ENCODE measurements at regions not wholly inside any gene's neighbourhood (a gene's known extent, or its start where the extent isn't known, plus 50 kb on each side); places are given as distances from the start of the nearest gene placed in this dataset.
"Not testable (repeated sequence)": the region's sequence is repeated elsewhere in the genome, so short reads cannot be mapped to it uniquely, and the experiment has no call there.

GRCh38 chr18:64749884-64750283 is 601.0 kb upstream of the LINC00305 start:
- DNase-seq (ENCODE audit: extremely low spot score): no peak
- no peaks in the 10 kb centered on the region for H3K36me3 ChIP-seq (ENCODE audit: insufficient read depth)
- 38% methylated on average over 2 of the region's 2 CpGs for WGBS
- H3K27ac ChIP-seq (ENCODE audit: low read depth): no peak overlapping the region
- H3K4me1 ChIP-seq (ENCODE audit: insufficient read depth): no peaks in the 10 kb centered on the region
- no peak overlapping the region for H3K4me3 ChIP-seq (ENCODE audit: low read depth, low read length)

- H3K27ac ChIP-seq (ENCODE audit: low read depth): no peak overlapping the region
- no peaks in the 10 kb centered on the region for H3K36me3 ChIP-seq (ENCODE audit: insufficient read depth)
- no peaks in the 10 kb centered on the region for H3K4me1 ChIP-seq (ENCODE audit: insufficient read depth)
- H3K4me3 ChIP-seq (ENCODE audit: low read depth, low read length): no peak overlapping the region
- no peak for DNase-seq (ENCODE audit: extremely low spot score)
These were observed 598.9 kb upstream of the LINC00305 start for GRCh38 chr18:64747803-64748202.

- DNase-seq (ENCODE audit: extremely low spot score): no peak
- no peak overlapping the region for H3K4me3 ChIP-seq (ENCODE audit: low read depth, low read length)
- H3K27ac ChIP-seq (ENCODE audit: low read depth): no peak overlapping the region
- H3K36me3 ChIP-seq (ENCODE audit: insufficient read depth): no peaks in the 10 kb centered on the region
- no peaks in the 10 kb centered on the region for H3K4me1 ChIP-seq (ENCODE audit: insufficient read depth)
These were observed 594.0 kb upstream of the LINC00305 start for GRCh38 chr18:64742898-64743297.

- no peak for DNase-seq (ENCODE audit: extremely low spot score)
- H3K4me1 ChIP-seq (ENCODE audit: insufficient read depth): no peaks in the 10 kb centered on the region
- WGBS: 92% methylated on average over 2 of the region's 2 CpGs
- H3K4me3 ChIP-seq (ENCODE audit: low read depth, low read length): no peak overlapping the region
- no peak overlapping the region for H3K27ac ChIP-seq (ENCODE audit: low read depth)
- no peaks in the 10 kb centered on the region for H3K36me3 ChIP-seq (ENCODE audit: insufficient read depth)
These were observed 585.2 kb upstream of the LINC00305 start for GRCh38 chr18:64734063-64734462.

- not testable (repeated sequence) for DNase-seq (ENCODE audit: extremely low spot score); H3K27ac ChIP-seq (ENCODE audit: low read depth); H3K36me3 ChIP-seq (ENCODE audit: insufficient read depth); H3K4me3 ChIP-seq (ENCODE audit: low read depth, low read length); H3K4me1 ChIP-seq (ENCODE audit: insufficient read depth)
- WGBS: 94% methylated on average over 39 of the region's 39 CpGs
These were observed 576.8 kb upstream of the LINC00305 start for GRCh38 chr18:64725657-64726056.

- Histone ChIP-seq H3K4me1 (ENCODE audit: insufficient read depth) (no peaks in the 10 kb centered on the region), H3K27ac (ENCODE audit: low read depth) (no peak overlapping the region), H3K4me3 (ENCODE audit: low read depth, low read length) (no peak overlapping the region), H3K36me3 (ENCODE audit: insufficient read depth) (no peaks in the 10 kb centered on the region)
- DNase-seq (ENCODE audit: extremely low spot score): no peak
- 73% methylated on average over 19 of the region's 19 CpGs for WGBS
These were observed 572.0 kb upstream of the LINC00305 start for GRCh38 chr18:64720781-64721464.

GRCh38 chr18:64718808-64719207 is 569.9 kb upstream of the LINC00305 start:
- Histone ChIP-seq H3K36me3 (ENCODE audit: insufficient read depth) (no peaks in the 10 kb centered on the region), H3K27ac (ENCODE audit: low read depth) (no peak overlapping the region), H3K4me1 (ENCODE audit: insufficient read depth) (no peaks in the 10 kb centered on the region), H3K4me3 (ENCODE audit: low read depth, low read length) (no peak overlapping the region)
- WGBS: 70% methylated on average over 6 of the region's 6 CpGs
- DNase-seq (ENCODE audit: extremely low spot score): no peak

GRCh38 chr18:64717026-64717425 is 568.1 kb upstream of the LINC00305 start:
- Histone ChIP-seq H3K4me3 (ENCODE audit: low read depth, low read length) (no peak overlapping the region), H3K36me3 (ENCODE audit: insufficient read depth) (no peaks in the 10 kb centered on the region), H3K4me1 (ENCODE audit: insufficient read depth) (no peaks in the 10 kb centered on the region), H3K27ac (ENCODE audit: low read depth) (no peak overlapping the region)
- WGBS: 74% methylated on average over 2 of the region's 2 CpGs
- DNase-seq (ENCODE audit: extremely low spot score): no peak

- Histone ChIP-seq H3K27ac (ENCODE audit: low read depth) (no peak overlapping the region), H3K36me3 (ENCODE audit: insufficient read depth) (no peaks in the 10 kb centered on the region), H3K4me3 (ENCODE audit: low read depth, low read length) (no peak overlapping the region), H3K4me1 (ENCODE audit: insufficient read depth) (no peaks in the 10 kb centered on the region)
- DNase-seq (ENCODE audit: extremely low spot score): no peak
These were observed 565.2 kb upstream of the LINC00305 start for GRCh38 chr18:64714086-64714485.

GRCh38 chr18:64713284-64713683 is 564.4 kb upstream of the LINC00305 start:
- no peak overlapping the region for H3K27ac ChIP-seq (ENCODE audit: low read depth)
- 78% methylated on average over 2 of the region's 2 CpGs for WGBS
- H3K4me3 ChIP-seq (ENCODE audit: low read depth, low read length): no peak overlapping the region
- DNase-seq (ENCODE audit: extremely low spot score): no peak
- no peaks in the 10 kb centered on the region for H3K4me1 ChIP-seq (ENCODE audit: insufficient read depth)
- no peaks in the 10 kb centered on the region for H3K36me3 ChIP-seq (ENCODE audit: insufficient read depth)

GRCh38 chr18:64712035-64712434 is 563.1 kb upstream of the LINC00305 start:
- H3K4me1 ChIP-seq (ENCODE audit: insufficient read depth): no peaks in the 10 kb centered on the region
- 96% methylated on average over 1 of the region's 1 CpG for WGBS
- no peak for DNase-seq (ENCODE audit: extremely low spot score)
- no peak overlapping the region for H3K27ac ChIP-seq (ENCODE audit: low read depth)
- no peaks in the 10 kb centered on the region for H3K36me3 ChIP-seq (ENCODE audit: insufficient read depth)
- no peak overlapping the region for H3K4me3 ChIP-seq (ENCODE audit: low read depth, low read length)

GRCh38 chr18:64710105-64710861 is 561.4 kb upstream of the LINC00305 start:
- no peaks in the 10 kb centered on the region for H3K4me1 ChIP-seq (ENCODE audit: insufficient read depth)
- WGBS: 83% methylated on average over 2 of the region's 2 CpGs
- DNase-seq (ENCODE audit: extremely low spot score): no peak
- no peak overlapping the region for H3K27ac ChIP-seq (ENCODE audit: low read depth)
- no peak overlapping the region for H3K4me3 ChIP-seq (ENCODE audit: low read depth, low read length)
- H3K36me3 ChIP-seq (ENCODE audit: insufficient read depth): no peaks in the 10 kb centered on the region

- Histone ChIP-seq H3K4me3 (ENCODE audit: low read depth, low read length) (no peak overlapping the region), H3K36me3 (ENCODE audit: insufficient read depth) (no peaks in the 10 kb centered on the region), H3K27ac (ENCODE audit: low read depth) (no peak overlapping the region), H3K4me1 (ENCODE audit: insufficient read depth) (no peaks in the 10 kb centered on the region)
- DNase-seq (ENCODE audit: extremely low spot score): no peak
These were observed 558.2 kb upstream of the LINC00305 start for GRCh38 chr18:64707052-64707451.

- no peak overlapping the region for H3K27ac ChIP-seq (ENCODE audit: low read depth)
- DNase-seq (ENCODE audit: extremely low spot score): no peak
- H3K4me3 ChIP-seq (ENCODE audit: low read depth, low read length): no peak overlapping the region
- H3K36me3 ChIP-seq (ENCODE audit: insufficient read depth): no peaks in the 10 kb centered on the region
- H3K4me1 ChIP-seq (ENCODE audit: insufficient read depth): no peaks in the 10 kb centered on the region
- WGBS: 57% methylated on average over 2 of the region's 2 CpGs
These were observed 550.2 kb upstream of the LINC00305 start for GRCh38 chr18:64699081-64699480.
